GM20431 (cell line): ENCODE measurements at regions not wholly inside any gene's neighbourhood (a gene's known extent, or its start where the extent isn't known, plus 50 kb on each side); places are given as distances from the start of the nearest gene placed in this dataset.
"Not testable (repeated sequence)": the region's sequence is repeated elsewhere in the genome, so short reads cannot be mapped to it uniquely, and the experiment has no call there.

Source experiments
- in situ Hi-C: fragments of 300-500 bp; cut with MseI, MboI; formaldehyde crosslinking; loops from one replicate; pipeline ENCODE4 v1.15.0; 2020; ENCODE audit warnings: low sequenced_read_pairs; ENCODE audit not compliant: unreplicated experiment

DNA sequence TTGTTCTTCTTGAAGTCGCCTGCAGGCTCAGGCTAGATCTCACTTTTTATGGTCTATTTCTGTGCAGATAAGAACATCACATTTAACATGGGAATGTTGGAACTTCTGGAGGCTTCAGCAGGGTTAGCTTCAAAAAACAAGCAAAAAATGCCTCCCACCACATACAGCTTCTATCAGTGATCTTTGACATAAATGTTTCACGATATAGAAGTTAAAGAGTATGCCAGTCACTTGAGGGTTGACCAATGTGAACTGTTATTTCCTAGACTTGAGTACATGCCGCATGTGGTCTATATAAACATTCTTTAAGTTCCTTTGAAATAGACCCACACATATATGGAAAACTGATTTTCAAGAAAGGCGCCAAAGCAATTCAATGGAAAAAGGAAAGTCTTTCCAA is 219.2 kb upstream of the KLF14 start:
- in situ Hi-C loops = no loop called here

- in situ Hi-C loops = no loop called here
Observed at GRCh38 chr7:130954918-130955564, 221.0 kb upstream of the KLF14 start.

DNA sequence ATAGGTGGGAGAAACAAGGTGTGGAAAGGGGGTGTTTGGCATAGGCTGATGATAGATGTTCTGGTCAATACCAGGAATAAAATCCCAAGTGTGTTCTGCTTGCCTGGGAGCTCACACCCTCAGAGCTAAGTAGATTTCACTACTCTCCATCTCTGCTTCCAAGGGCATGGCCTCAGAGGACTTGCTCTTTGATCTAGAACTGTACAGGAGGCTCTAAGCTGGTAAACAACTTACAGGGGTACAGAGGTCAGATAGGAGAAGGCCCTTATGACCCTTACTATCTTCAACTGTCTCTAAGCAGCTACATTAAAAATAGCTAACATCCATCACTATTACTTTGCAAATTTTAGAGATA is 221.5 kb upstream of the KLF14 start:
- in situ Hi-C loops = no loop called here

DNA sequence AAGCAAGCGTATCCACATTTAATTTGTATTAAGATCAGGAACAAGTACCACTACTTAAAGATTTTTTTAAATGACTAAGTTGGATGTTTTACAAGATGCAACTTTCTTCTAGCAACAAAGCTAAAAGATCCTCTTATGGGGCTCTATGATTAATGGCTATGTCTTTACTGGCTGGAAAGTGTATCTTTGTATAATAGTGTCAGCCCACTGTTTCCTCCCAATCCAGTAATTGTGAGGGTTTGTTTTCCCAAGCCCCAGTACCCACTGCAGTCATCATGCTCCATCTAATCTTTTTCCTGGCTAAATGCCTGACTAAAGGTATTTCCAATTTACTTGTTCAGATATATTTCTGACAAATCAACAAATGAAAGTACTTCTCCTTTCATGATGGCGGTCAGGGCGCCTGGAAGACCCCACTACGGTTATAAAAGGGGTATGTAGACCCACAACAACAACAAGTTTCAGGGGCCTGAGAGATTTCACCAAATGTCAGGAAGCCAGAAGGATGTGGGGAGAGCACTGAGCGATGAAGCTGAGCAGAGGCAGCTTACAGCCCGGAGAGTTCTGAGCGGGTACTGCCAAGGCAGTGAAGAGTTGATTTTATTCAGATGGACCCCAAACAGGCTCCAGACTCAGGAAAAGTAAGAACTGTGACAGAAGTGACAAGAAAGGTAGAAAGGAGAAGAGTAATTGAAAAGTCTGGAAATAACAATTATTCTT is 222.6 kb upstream of the KLF14 start:
- in situ Hi-C loops = no loop called here

DNA sequence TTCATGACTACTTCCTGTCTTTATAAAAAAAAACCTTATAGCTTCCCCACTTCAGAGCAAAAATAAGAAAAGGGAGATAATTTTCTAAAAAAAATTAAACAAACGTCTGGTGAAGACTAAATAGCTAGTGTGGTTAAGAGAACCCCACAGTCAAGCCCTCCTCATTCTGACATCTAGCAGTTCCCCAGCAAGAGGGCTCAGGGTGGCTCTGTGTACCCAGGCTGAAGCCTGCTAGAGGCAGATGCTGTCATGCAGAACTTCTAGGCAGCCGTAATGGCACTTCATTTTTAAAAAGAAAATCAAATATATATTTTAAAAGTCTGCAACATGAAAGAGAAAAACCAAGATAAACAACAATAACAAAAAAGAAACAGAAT is 223.1 kb upstream of the KLF14 start:
- in situ Hi-C loops = no loop called here

DNA sequence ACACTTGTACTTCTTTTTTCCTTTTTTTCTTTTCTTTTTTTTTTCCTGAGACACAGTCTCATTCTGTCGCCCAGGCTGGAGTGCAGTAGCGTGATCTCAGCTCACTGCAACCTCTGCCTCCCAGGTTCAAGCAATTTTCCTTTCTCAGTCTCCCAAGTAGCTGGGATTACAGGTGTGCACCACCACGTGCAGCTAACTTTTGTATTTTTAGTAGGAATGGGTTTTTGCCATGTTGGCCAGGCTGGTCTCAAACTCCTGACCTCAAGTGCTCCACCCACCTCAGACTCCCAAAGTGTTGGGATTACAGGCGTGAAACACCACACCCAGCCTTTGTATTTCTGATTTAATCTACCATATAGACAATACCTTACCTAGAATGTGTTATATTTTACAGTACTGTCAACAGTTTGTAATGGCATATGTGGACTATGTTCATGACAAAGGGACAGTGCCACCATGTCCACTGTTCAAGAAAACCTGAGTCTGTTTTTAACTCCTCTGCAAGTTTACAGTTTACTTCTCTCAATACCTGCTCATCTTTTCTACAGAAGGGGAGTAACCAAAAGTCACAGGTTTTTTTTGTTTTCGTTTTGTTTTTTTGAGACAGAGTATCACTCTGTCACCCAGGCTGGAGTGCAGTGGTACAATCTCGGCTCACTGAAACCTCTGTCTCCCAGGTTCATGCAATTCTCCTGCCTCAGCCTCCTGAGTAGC is 223.9 kb upstream of the KLF14 start:
- in situ Hi-C loops = not testable (repeated sequence)

DNA sequence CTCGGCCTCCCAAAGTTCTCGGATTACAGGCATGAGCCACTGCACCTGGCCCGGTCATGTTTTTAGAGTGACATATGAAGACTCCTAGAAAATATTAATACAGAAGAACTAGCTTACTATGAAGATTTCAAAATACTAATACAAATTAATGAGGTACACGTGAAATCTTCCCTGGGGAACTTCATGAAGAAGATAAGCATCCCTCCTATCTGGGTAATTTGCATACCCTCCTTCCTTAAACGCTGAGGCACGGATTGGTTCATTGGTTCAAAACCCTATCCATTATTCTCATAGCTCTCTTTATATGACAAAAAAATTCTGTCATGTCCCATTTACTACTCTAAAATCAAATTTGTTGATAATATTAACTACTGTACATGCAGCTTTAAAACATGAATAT is 224.8 kb upstream of the KLF14 start:
- in situ Hi-C loops = no loop called here

GRCh38 chr7:130959743-130960207 is 225.8 kb upstream of the KLF14 start:
- in situ Hi-C loops = no loop called here

DNA sequence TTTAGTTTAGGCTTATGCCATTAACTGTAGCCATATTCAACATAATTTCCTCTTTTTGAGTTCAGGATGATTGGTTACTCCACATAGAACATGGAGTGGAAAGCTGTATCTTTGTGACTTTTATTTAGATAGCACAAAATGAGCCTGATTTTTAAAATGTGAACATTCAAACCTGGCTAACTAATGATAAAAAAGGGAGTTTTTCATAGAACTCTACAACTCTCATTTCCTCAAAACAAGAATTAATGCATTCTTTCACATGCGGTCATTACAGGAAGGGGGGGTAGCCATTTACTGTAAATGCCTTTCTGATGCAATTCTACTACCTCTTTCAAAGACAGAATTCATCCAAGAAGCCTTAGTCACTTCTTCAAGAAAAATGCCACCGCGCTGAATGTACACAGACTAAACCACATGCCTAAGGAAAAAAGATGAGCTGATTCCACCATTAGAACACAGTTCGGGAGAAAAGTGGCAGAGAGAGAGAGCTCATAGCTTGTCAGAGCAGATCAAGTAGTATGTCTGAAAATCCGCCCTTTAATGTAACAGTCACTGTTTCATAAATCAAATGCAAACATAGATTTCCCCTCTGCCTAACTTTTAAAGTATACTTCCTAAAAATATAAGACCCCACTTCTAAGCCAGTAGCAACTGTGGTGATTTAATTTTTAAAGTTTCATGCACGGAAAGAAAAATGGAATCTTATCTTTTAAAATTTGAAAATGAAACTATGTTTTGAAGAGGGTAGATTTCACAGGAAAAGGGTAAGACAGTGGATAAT is 226.4 kb upstream of the KLF14 start:
- in situ Hi-C loops = no loop called here

- in situ Hi-C loops = no loop called here
Observed at GRCh38 chr7:130961128-130961601, 227.2 kb upstream of the KLF14 start.

DNA sequence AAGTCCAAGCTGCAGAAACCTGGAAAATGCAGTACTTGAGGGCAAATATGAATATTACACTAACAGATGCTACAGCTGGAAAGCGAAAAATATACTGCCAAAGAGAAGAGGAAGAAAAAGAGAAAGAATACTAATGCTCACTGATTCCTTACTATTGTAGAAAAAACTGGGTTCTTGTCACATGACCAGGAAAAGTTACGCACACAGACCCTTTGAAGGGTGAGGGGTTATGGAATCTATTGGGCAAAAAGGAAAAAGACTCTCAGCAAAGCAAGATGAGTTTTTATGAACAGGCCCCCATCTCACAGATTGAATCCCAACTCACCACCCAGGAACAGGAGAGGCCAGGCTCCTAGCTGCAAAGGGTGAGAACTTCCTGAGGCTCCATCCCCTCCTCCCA is 228.1 kb upstream of the KLF14 start:
- in situ Hi-C loops = no loop called here

DNA sequence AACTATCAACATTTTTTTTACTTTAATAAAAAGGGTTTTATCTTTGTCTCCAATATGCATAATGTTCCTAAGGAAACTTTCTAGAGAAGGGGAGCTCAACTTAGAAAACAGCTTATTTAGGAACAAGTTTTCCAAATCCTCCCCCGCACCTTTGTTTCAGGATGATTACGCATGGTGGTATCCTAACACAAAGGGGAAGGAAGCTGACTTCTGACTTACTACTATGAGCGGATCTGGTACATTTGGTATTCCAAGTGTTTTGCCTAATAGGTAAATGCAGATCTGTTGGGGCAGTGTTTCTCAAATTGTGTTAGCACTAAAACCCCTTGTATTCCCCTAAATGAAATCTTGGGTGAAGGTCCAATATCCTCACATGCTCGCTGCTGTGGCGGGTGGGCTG is 229.3 kb upstream of the KLF14 start:
- in situ Hi-C loops = no loop called here

GRCh38 chr7:130965515-130965914 is 231.5 kb upstream of the KLF14 start:
- in situ Hi-C loops = no loop called here

GRCh38 chr7:130966246-130967009 is 232.4 kb upstream of the KLF14 start:
- in situ Hi-C loops = no loop called here

GRCh38 chr7:130970196-130970595 is 236.2 kb upstream of the KLF14 start:
- in situ Hi-C loops = no loop called here

DNA sequence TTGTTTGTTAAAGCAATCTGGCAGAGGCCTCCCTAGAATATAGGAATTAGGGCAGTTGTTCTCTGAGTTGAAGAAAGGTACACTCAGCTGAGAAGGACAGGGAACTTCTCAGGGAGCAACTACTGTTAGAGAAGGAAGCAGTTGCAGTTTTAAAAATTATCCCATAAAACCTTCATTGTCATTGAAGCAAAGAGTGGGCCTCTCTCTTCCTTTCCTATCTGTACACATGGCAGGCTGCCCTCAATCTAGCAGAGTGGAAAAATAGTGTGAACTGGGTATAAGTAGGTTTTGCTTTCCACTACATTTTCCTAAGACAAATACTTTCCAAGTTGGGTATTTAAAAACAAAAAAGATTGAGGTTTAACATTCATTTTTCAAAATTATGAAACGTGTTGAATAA is 236.7 kb upstream of the KLF14 start:
- in situ Hi-C loops = no loop called here

GRCh38 chr7:130971297-130971696 is 237.3 kb upstream of the KLF14 start:
- in situ Hi-C loops = no loop called here

- in situ Hi-C loops = no loop called here
Observed at GRCh38 chr7:130972201-130972600, 238.2 kb upstream of the KLF14 start.

GRCh38 chr7:130973637-130974036 is 239.6 kb upstream of the KLF14 start:
- in situ Hi-C loops = no loop called here

DNA sequence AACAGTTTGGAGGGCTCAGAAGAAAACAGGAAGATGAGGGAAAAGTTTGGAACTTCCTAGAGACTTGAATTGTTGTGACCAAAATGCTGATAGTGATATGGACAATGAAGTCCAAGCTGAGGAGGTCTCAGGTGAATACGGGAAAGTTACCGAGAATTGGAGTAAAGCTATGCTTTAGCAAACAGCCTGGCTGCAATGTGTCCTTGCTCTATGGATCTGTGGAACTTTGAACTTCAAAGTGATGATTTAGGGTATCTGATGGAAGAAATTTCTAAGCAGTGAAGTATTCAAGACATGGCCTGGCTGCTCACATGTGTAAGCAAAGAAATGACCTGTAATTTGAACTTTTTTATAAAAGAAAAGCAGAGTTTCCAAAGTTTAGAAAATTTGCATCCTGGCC is 240.2 kb upstream of the KLF14 start:
- in situ Hi-C loops = no loop called here
